ACC112 (cell line): ENCODE measurements at regions not wholly inside any gene's neighbourhood (a gene's known extent, or its start where the extent isn't known, plus 50 kb on each side); places are given as distances from the start of the nearest gene placed in this dataset.
"Not testable (repeated sequence)": the region's sequence is repeated elsewhere in the genome, so short reads cannot be mapped to it uniquely, and the experiment has no call there.

ENCODE experiments used
- H2AFZ ChIP-seq: fragments of 200-600 bp; sonication (generic); one replicate; pipeline ENCODE4 v1.6.0; 2017; ENCODE audit warnings: antibody characterized with exemption, low read length; ENCODE audit not compliant: unreplicated experiment
- H3K27ac ChIP-seq: fragments of 200-600 bp; sonication (generic); 2 replicates; pipeline ENCODE4 v1.5.1; 2014; ENCODE audit warnings: low read depth, mild to moderate bottlenecking, antibody characterized with exemption, low read length, moderate library complexity
- H3K27me3 ChIP-seq: fragments of 200-600 bp; sonication (generic); 2 replicates; pipeline ENCODE4 v1.6.1; 2014; ENCODE audit warnings: mild to moderate bottlenecking, antibody characterized with exemption, low read length, moderate library complexity, mixed read lengths; ENCODE audit not compliant: insufficient read depth
- H3K36me3 ChIP-seq: fragments of 200-600 bp; sonication (generic); 2 replicates; pipeline ENCODE4 v1.6.1; 2016; ENCODE audit warnings: mild to moderate bottlenecking, antibody characterized with exemption, low read length, moderate library complexity, mixed read lengths; ENCODE audit not compliant: insufficient read depth
- H3K4me1 ChIP-seq: fragments of 200-600 bp; sonication (generic); one replicate; pipeline ENCODE4 v1.6.1; 2016; ENCODE audit warnings: low read length, mixed read lengths; ENCODE audit not compliant: insufficient read depth, unreplicated experiment, control insufficient read depth
- H3K4me3 ChIP-seq: fragments of 200-600 bp; sonication (generic); 2 replicates; pipeline ENCODE4 v1.5.1; 2014; ENCODE audit warnings: mild to moderate bottlenecking, low read depth, low read length
- H3K79me2 ChIP-seq: fragments of 200-600 bp; sonication (generic); one replicate; pipeline ENCODE4 v1.6.0; 2016; ENCODE audit warnings: low read length; ENCODE audit not compliant: control insufficient read depth, unreplicated experiment, insufficient read depth

GRCh38 chr21:14825514-14825974 lies 239.3 kb downstream of the NRIP1 start:
- Histone ChIP-seq H2AFZ (no peak overlapping the region), H3K4me3 (no peak overlapping the region), H3K79me2 (no peaks in the 10 kb centered on the region), H3K27me3 (no peaks in the 10 kb centered on the region), H3K36me3 (no peaks in the 10 kb centered on the region), H3K4me1 (no peaks in the 10 kb centered on the region), H3K27ac (no peak overlapping the region)

GRCh38 chr21:14824126-14824525 lies 240.7 kb downstream of the NRIP1 start:
- Histone ChIP-seq H3K4me1 (no peaks in the 10 kb centered on the region), H3K4me3 (no peak overlapping the region), H3K27ac (no peak overlapping the region), H2AFZ (no peak overlapping the region), H3K27me3 (no peaks in the 10 kb centered on the region), H3K36me3 (no peaks in the 10 kb centered on the region), H3K79me2 (no peaks in the 10 kb centered on the region)

GRCh38 chr21:14817311-14817710 lies 247.5 kb downstream of the NRIP1 start:
- H2AFZ ChIP-seq: no peak overlapping the region
- no peaks in the 10 kb centered on the region for H3K4me1 ChIP-seq

GRCh38 chr21:14814991-14815390 lies 249.8 kb downstream of the NRIP1 start:
- no peak overlapping the region for H3K4me3 ChIP-seq
- H3K4me1 ChIP-seq: no peaks in the 10 kb centered on the region
- H3K27ac ChIP-seq: no peak overlapping the region
- H3K27me3 ChIP-seq: no peaks in the 10 kb centered on the region
- H2AFZ ChIP-seq: no peak overlapping the region
- no peaks in the 10 kb centered on the region for H3K79me2 ChIP-seq
- no peaks in the 10 kb centered on the region for H3K36me3 ChIP-seq

More at GRCh38 chr21:14817311-14817710, 247.5 kb downstream of the NRIP1 start:
- H3K79me2 ChIP-seq: no peaks in the 10 kb centered on the region
- H3K27me3 ChIP-seq: no peaks in the 10 kb centered on the region
- no peak overlapping the region for H3K4me3 ChIP-seq
- H3K36me3 ChIP-seq: no peaks in the 10 kb centered on the region
- no peak overlapping the region for H3K27ac ChIP-seq

GRCh38 chr21:14814282-14814681 lies 250.5 kb downstream of the NRIP1 start:
- no peak overlapping the region for H2AFZ ChIP-seq
- H3K36me3 ChIP-seq: no peaks in the 10 kb centered on the region
- H3K27me3 ChIP-seq: no peaks in the 10 kb centered on the region
- no peaks in the 10 kb centered on the region for H3K79me2 ChIP-seq
- H3K27ac ChIP-seq: no peak overlapping the region
- H3K4me3 ChIP-seq: no peak overlapping the region
- H3K4me1 ChIP-seq: no peaks in the 10 kb centered on the region

- H3K36me3 ChIP-seq, H3K27me3 ChIP-seq, H3K27ac ChIP-seq, H3K4me1 ChIP-seq, H3K4me3 ChIP-seq, H2AFZ ChIP-seq, H3K79me2 ChIP-seq: not testable (repeated sequence)
These were observed 258.1 kb upstream of the SAMSN1 start for GRCh38 chr21:14804170-14804569.

- Histone ChIP-seq H2AFZ (no peak overlapping the region), H3K27ac (no peak overlapping the region), H3K4me1 (no peaks in the 10 kb centered on the region), H3K79me2 (no peaks in the 10 kb centered on the region), H3K36me3 (no peaks in the 10 kb centered on the region), H3K27me3 (no peaks in the 10 kb centered on the region), H3K4me3 (no peak overlapping the region)
These were observed 251.4 kb upstream of the SAMSN1 start for GRCh38 chr21:14797543-14797942.

- Histone ChIP-seq H3K4me3 (no peak overlapping the region), H3K36me3 (no peaks in the 10 kb centered on the region), H3K27me3 (no peaks in the 10 kb centered on the region), H3K27ac (no peak overlapping the region), H3K79me2 (no peaks in the 10 kb centered on the region), H2AFZ (no peak overlapping the region), H3K4me1 (no peaks in the 10 kb centered on the region)
These were observed 241.2 kb upstream of the SAMSN1 start for GRCh38 chr21:14787312-14787711.

- Histone ChIP-seq H2AFZ (no peak overlapping the region), H3K4me1 (no peaks in the 10 kb centered on the region), H3K36me3 (no peaks in the 10 kb centered on the region), H3K27me3 (no peaks in the 10 kb centered on the region), H3K79me2 (no peaks in the 10 kb centered on the region), H3K4me3 (no peak overlapping the region), H3K27ac (no peak overlapping the region)
These were observed 239.6 kb upstream of the SAMSN1 start for GRCh38 chr21:14785679-14786078.

- Histone ChIP-seq H3K79me2 (no peaks in the 10 kb centered on the region), H2AFZ (no peak overlapping the region), H3K36me3 (no peaks in the 10 kb centered on the region), H3K4me1 (no peaks in the 10 kb centered on the region), H3K27ac (no peak overlapping the region), H3K27me3 (peaks cover 7% of the 10 kb centered on the region; the same call in 1 of the 2 replicates), H3K4me3 (no peak overlapping the region)
These were observed 227.7 kb upstream of the SAMSN1 start for GRCh38 chr21:14773777-14774345.

GRCh38 chr21:14771593-14771992 lies 225.5 kb upstream of the SAMSN1 start:
- Histone ChIP-seq H3K4me1 (no peaks in the 10 kb centered on the region), H3K4me3 (no peak overlapping the region), H3K27me3 (peaks cover 7% of the 10 kb centered on the region; the same call in 1 of the 2 replicates), H3K27ac (no peak overlapping the region), H3K79me2 (no peaks in the 10 kb centered on the region), H2AFZ (no peak overlapping the region), H3K36me3 (no peaks in the 10 kb centered on the region)
